ENCODE measurements at regions not wholly inside any gene's neighbourhood (a gene's known extent, or its start where the extent isn't known, plus 50 kb on each side); places are given as distances from the start of the nearest gene placed in this dataset.

GRCh38 chr15:69736161-69736560 is 283.5 kb downstream of the RPLP1 start:
- no peak overlapping the region for H3K27ac ChIP-seq
- DNase-seq (ENCODE audit: low spot score) = no peak
- TF ChIP-seq CTCF (IDR thresholded peaks at IDR 0.05) = no peak
- H3K4me3 ChIP-seq = no peak overlapping the region

DNA sequence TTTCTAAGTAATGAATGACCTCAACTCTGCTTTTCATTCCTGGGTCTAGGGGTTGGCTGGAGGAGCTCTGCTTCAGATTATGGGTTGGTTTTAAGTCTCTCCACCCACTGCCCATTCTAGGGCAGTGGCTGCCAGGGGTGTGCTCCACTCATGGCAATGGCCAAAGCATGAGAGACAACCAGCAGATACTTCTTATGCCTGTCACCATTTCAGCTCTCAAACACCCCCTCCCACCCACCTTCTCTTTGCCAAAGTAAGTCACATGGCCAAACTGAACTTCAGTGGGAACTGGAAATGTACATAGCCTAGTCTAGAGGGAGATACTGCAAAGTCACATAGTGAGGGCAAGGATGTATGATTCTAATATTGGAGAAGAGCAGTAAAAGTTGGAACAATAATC is 285.3 kb downstream of the RPLP1 start:
- no peak for TF ChIP-seq CTCF (IDR thresholded peaks at IDR 0.05)
- no peak overlapping the region for H3K27ac ChIP-seq
- no peak overlapping the region for H3K4me3 ChIP-seq
- no peak for DNase-seq (ENCODE audit: low spot score)

GRCh38 chr15:69740684-69741083 is 288.1 kb downstream of the RPLP1 start:
- no peak for DNase-seq (ENCODE audit: low spot score)
- no peak overlapping the region for H3K4me3 ChIP-seq
- no peak for TF ChIP-seq CTCF (IDR thresholded peaks at IDR 0.05)
- H3K27ac ChIP-seq = no peak overlapping the region

DNA sequence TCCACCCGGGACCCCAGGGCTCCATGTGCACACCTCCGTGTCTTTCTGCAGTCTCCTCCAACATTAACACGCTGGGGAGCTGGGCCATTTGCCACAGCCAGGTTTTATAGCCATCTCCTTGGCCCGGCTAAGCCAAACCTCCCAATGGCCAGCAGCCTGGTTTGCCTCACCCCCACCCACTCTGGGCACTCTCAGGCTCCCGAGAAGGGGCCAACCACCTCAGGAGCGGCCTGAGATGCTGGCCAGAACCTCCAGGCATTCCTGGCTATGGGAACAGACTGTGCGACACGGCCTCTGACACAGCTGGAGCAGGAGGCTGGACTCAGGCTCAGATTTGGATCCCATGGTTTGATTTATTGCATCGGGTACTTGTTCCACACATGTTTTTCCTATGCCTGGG is 289.7 kb downstream of the RPLP1 start:
- no peak for DNase-seq (ENCODE audit: low spot score)

DNA sequence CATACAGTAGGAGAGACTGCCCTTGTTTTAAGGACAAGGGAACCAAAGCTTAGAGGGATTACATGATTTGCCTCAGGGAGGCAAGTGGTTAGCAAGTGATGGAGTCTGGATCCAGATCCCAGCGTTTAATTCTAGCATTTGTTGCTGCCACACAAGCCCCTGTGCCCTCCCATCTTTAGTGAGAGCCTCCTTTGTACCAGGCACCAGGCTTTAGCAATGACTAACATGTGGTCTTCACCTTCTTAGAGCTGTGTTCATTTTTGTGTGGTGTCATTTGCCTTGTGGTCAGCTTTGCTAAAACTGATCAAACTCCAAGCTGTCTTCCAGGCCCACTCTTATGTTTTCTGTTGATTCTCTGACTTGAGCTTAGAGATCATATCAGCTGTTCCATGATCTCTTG is 290.5 kb downstream of the RPLP1 start:
- H3K4me3 ChIP-seq = no peak overlapping the region
- no peak for DNase-seq (ENCODE audit: low spot score)
- TF ChIP-seq CTCF (IDR thresholded peaks at IDR 0.05) = no peak
- H3K27ac ChIP-seq = no peak overlapping the region

More for the DNA sequence above, 289.7 kb downstream of the RPLP1 start:
- Histone ChIP-seq H3K4me3 (no peak overlapping the region), H3K27ac (no peak overlapping the region)
- no peak for TF ChIP-seq CTCF (IDR thresholded peaks at IDR 0.05)

DNA sequence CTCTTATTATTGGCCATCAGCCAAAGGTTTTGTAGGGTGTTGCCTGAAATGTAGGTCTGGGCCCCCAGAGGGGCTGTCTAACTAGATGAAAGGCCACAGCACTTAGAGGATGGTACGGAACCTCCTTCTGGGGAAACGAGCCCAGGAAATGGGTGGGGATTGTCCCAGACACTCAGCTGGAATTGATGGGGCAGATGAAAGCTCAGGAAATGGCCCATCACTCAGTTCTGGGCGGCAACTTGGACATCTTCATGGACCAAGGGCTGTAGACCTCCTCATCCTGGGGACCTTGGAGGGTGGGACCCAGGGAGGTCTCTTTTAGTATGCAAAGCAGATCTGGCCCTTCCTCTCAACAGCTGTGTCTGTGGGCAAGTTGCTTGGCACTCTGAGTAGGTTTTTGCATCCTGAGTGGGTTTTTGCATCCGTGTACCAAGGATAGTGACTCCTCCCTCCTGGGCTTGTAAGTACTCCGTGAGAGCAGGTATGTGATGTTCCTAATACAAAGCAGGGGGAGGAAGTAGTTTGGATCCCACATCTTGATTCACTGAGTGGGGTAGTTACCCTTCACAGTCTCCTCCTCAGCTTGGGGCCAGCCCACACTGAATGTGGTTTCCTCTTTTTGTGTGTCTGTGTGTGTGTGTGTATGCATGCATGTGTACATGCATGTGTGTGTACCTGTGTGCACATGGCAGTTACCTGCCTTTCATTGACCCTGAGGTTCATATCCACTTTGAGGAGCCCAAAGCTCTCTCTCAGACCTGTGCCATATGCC is 292.0 kb downstream of the RPLP1 start:
- no peak for TF ChIP-seq CTCF (IDR thresholded peaks at IDR 0.05)
- Histone ChIP-seq H3K4me3 (no peak overlapping the region), H3K27ac (no peak overlapping the region)
- DNase-seq (ENCODE audit: low spot score) = peak; percentile 7

DNA sequence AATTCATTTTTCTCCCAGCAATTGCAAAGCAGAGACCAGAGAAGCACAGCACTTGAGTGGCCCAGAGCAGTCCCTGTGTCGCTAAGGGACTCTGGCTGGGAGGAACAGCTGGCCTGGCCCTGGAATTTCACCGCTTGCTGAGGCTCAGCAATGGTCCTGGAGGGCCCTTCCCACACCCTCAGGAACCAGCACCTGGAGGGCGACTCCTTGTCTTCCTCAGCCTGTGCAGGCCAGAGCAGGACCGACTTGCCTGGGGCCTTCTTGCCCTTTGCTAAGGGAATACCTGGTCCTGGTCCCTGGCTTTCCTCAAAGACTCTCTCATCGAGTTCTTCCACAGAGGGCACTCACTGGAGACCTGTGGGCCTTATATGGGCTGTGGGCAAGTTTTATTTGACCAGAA is 294.6 kb downstream of the RPLP1 start:
- Histone ChIP-seq H3K27ac (no peak overlapping the region), H3K4me3 (no peak overlapping the region)
- DNase-seq (ENCODE audit: low spot score) = no peak
- TF ChIP-seq CTCF (IDR thresholded peaks at IDR 0.05) = no peak
